Stomach (tissue), 4 donors: ENCODE measurements at regions not wholly inside any gene's neighbourhood (a gene's known extent, or its start where the extent isn't known, plus 50 kb on each side); places are given as distances from the start of the nearest gene placed in this dataset.

Experiments used
- POLR2A ChIP-seq, 4 donors: fragments of 450-650 bp; IDR thresholded peaks; one replicate each; pipeline ENCODE4 v1.6.1; 2016; ENCODE audit warnings: antibody characterized with exemption in 4 of 4, control low read depth in 2 of 4, mild to moderate bottlenecking in 1 of 4, moderate library complexity in 1 of 4
- TF ChIP-seq, protein P1 (sequence below), 7 experiments: fragments of 450-650 bp in 4 of 7; fragments of 200-600 bp in 3 of 7; sonication (generic) in 3 of 7; IDR thresholded peaks; one replicate each; pipeline ENCODE4 v1.5.1; 2016 to 2019; ENCODE audit warnings: antibody characterized with exemption in 7 of 7, control low read depth in 2 of 7, mild to moderate bottlenecking in 1 of 7

GRCh38 chr10:56296618-56297017 lies 64.4 kb downstream of the ZWINT start:
- TF ChIP-seq, protein P1, sequence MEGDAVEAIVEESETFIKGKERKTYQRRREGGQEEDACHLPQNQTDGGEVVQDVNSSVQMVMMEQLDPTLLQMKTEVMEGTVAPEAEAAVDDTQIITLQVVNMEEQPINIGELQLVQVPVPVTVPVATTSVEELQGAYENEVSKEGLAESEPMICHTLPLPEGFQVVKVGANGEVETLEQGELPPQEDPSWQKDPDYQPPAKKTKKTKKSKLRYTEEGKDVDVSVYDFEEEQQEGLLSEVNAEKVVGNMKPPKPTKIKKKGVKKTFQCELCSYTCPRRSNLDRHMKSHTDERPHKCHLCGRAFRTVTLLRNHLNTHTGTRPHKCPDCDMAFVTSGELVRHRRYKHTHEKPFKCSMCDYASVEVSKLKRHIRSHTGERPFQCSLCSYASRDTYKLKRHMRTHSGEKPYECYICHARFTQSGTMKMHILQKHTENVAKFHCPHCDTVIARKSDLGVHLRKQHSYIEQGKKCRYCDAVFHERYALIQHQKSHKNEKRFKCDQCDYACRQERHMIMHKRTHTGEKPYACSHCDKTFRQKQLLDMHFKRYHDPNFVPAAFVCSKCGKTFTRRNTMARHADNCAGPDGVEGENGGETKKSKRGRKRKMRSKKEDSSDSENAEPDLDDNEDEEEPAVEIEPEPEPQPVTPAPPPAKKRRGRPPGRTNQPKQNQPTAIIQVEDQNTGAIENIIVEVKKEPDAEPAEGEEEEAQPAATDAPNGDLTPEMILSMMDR (IDR thresholded peaks at IDR 0.05), result no peak
- TF ChIP-seq POLR2A (IDR thresholded peaks at IDR 0.05), result no peak
